ENCODE measurements at regions not wholly inside any gene's neighbourhood (a gene's known extent, or its start where the extent isn't known, plus 50 kb on each side); places are given as distances from the start of the nearest gene placed in this dataset.

GRCh38 chr15:31587583-31587982, 260.9 kb downstream of the KLF13 start (continued):
- TF ChIP-seq, protein P1, sequence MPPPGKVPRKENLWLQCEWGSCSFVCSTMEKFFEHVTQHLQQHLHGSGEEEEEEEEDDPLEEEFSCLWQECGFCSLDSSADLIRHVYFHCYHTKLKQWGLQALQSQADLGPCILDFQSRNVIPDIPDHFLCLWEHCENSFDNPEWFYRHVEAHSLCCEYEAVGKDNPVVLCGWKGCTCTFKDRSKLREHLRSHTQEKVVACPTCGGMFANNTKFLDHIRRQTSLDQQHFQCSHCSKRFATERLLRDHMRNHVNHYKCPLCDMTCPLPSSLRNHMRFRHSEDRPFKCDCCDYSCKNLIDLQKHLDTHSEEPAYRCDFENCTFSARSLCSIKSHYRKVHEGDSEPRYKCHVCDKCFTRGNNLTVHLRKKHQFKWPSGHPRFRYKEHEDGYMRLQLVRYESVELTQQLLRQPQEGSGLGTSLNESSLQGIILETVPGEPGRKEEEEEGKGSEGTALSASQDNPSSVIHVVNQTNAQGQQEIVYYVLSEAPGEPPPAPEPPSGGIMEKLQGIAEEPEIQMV (CRISPR knock-in tag; IDR thresholded peaks at IDR 0.05; ENCODE audit: low read depth): no peak
- TF ChIP-seq ZNF614 (CRISPR knock-in tag; IDR thresholded peaks at IDR 0.05; ENCODE audit: borderline replicate concordance) (no peak), ZNF3 (CRISPR knock-in tag; IDR thresholded peaks at IDR 0.05) (no peak)

GRCh38 chr15:31590609-31591008, 264.0 kb downstream of the KLF13 start:
- 3% methylated on average over 4 of the region's 4 CpGs for WGBS (ENCODE audit: low lambda C conversion rate)
- no peak for FAIRE-seq
- TF ChIP-seq ZSCAN31 (CRISPR knock-in tag; IDR thresholded peaks at IDR 0.05; ENCODE audit: low read depth): no peak
- TF ChIP-seq MIER3 (CRISPR knock-in tag; IDR thresholded peaks at IDR 0.05; ENCODE audit: borderline replicate concordance): no peak
- TF ChIP-seq ZNF605 (CRISPR knock-in tag; IDR thresholded peaks at IDR 0.05): no peak
- no peak for TF ChIP-seq RAD51 (IDR thresholded peaks at IDR 0.05; ENCODE audit: borderline replicate concordance)
- no peak for TF ChIP-seq POLR2A (IDR thresholded peaks at IDR 0.05; ENCODE audit: insufficient read depth in 1 of 2, low read depth in 2 of 2, low read length in 2 of 2)

More at GRCh38 chr15:31590609-31591008, 264.0 kb downstream of the KLF13 start:
- H3K36me3 ChIP-seq (replicated peaks in 1 of 2; ENCODE audit: control insufficient read depth in 1 of 2, insufficient read depth in 2 of 2, low read length in 2 of 2): no peaks in the 10 kb centered on the region
- H3K27me3 ChIP-seq (ENCODE audit: control insufficient read depth in 1 of 2, insufficient read depth in 2 of 2, low read length in 2 of 2): peaks cover 2 to 4% of the 10 kb centered on the region in 2 experiments; a peak in 1 of 5 replicates
- BruUV-seq (replicated peaks): no TSS peak
- H3K27ac ChIP-seq (ENCODE audit: extremely low read length, insufficient read depth, low read length): no peak overlapping the region
- H3K4me1 ChIP-seq (ENCODE audit: insufficient read depth, low read length): no peaks in the 10 kb centered on the region
- no peak overlapping the region for H3K4me2 ChIP-seq (ENCODE audit: low read depth, low read length)
- ChIA-PET CTCF (ENCODE audit: low intra/inter-chr PET ratio, low total read pairs) (no interaction called here), POLR2A (no interaction called here)
- no peak for ATAC-seq
- no peak for DNase-seq (ENCODE audit: low spot score)
- H3K4me3 ChIP-seq (replicated peaks in 1 of 3; ENCODE audit: insufficient read depth in 1 of 3, low read depth in 2 of 3, low read length in 3 of 3): no peak overlapping the region
- H3K9me3 ChIP-seq (ENCODE audit: low read length): no peaks in the 10 kb centered on the region
- H3K79me2 ChIP-seq (ENCODE audit: insufficient read depth, low read length): no peaks in the 10 kb centered on the region
- intact Hi-C loops (cut with micrococcal nuclease; ENCODE audit: unreplicated experiment) (no loop called here), in situ Hi-C loops (cut with HindIII; ENCODE audit: extremely low pct_ligation_motif_present, low pct_unique_long_range_greater_than_20kb) (no loop called here)
- H2AFZ ChIP-seq (ENCODE audit: low read length): no peak overlapping the region
- no peaks in the 10 kb centered on the region for H4K20me1 ChIP-seq (ENCODE audit: insufficient read depth, low read length)
- no peak overlapping the region for H3K9ac ChIP-seq (ENCODE audit: insufficient read depth, low read depth, low read length)

Measured in HepG2 (cell line).